Endothelial cell of umbilical vein (primary cell): ENCODE measurements at regions not wholly inside any gene's neighbourhood (a gene's known extent, or its start where the extent isn't known, plus 50 kb on each side); places are given as distances from the start of the nearest gene placed in this dataset.

Experiments
- BruUV-seq: library from RNA; stranded (reverse); fragments of 400-500 nt; replicated peaks from 2 replicates; lab custom pipeline; 2021; lab: Mats Ljungman, UMichigan
- CTCF ChIA-PET: fragments of 300-600, 350-600 bp; sonication (Branson Sonifier 250); formaldehyde crosslinking; loops from one replicate; lab custom pipeline; 2021; ENCODE audit warnings: antibody characterized with exemption, inconsistent platforms; lab: Charles Lee
- POLR2A ChIA-PET: fragments of 300-600, 350-600 bp; sonication (Branson Sonifier 250); formaldehyde crosslinking; loops from one replicate; lab custom pipeline; 2021; ENCODE audit warnings: antibody characterized with exemption, inconsistent platforms; lab: Charles Lee
- DNase-seq: peaks from one replicate; pipeline ENCODE4 v3.0.0-alpha.2; 2011; ENCODE audit warnings: low read depth, low spot score
- FAIRE-seq: peaks from 2 replicates; lab custom pipeline; 2011; peaks lifted over from hg19 to GRCh38; lab: Jason Lieb, UNC
- H2AFZ ChIP-seq: 2 replicates; pipeline ENCODE4 v1.6.0; 2012; ENCODE audit warnings: low read depth, low read length, control low read depth, inconsistent platforms
- H3K27ac ChIP-seq: 2 replicates; pipeline ENCODE4 v1.5.1; 2011; ENCODE audit warnings: low read depth, mild to moderate bottlenecking, control low read depth, low read length, moderate library complexity; ENCODE audit not compliant: insufficient read depth
- H3K27me3 ChIP-seq, 2 experiments: 2 replicates each; pipeline versions ENCODE4 v1.6.0 to v1.6.1; 2011; ENCODE audit warnings: low read length in 2 of 2, mixed read lengths in 1 of 2; ENCODE audit not compliant: control insufficient read depth in 2 of 2, insufficient read depth in 2 of 2
- H3K36me3 ChIP-seq, 2 experiments: 2 replicates in 1 of 2; 3 replicates in 1 of 2; pipeline ENCODE4 v1.5.1; 2011; ENCODE audit warnings: low read length in 2 of 2, mild to moderate bottlenecking in 1 of 2, moderate library complexity in 1 of 2; ENCODE audit not compliant: control insufficient read depth in 2 of 2, insufficient read depth in 2 of 2; ENCODE audit errors: extremely low read depth in 1 of 2
- H3K4me1 ChIP-seq: 3 replicates; pipeline ENCODE4 v1.5.1; 2011; ENCODE audit warnings: mild to moderate bottlenecking, low read length; ENCODE audit not compliant: control insufficient read depth, insufficient read depth; ENCODE audit errors: extremely low read depth
- H3K4me2 ChIP-seq: 2 replicates; pipeline ENCODE4 v1.6.1; 2011; ENCODE audit warnings: low read length, control low read depth, mixed read lengths; ENCODE audit not compliant: insufficient read depth
- H3K4me3 ChIP-seq, 3 experiments: fragments of 200-600 bp in 1 of 3; sonication (generic), shearing (Covaris generic) in 1 of 3; replicated peaks in 1 of 3; 2 replicates each; pipeline ENCODE4 v1.5.1; 2011 to 2016; ENCODE audit warnings: control low read depth in 3 of 3, low read length in 3 of 3, mild to moderate bottlenecking in 2 of 3, inconsistent platforms in 1 of 3, low read depth in 1 of 3, moderate library complexity in 1 of 3; ENCODE audit not compliant: insufficient read depth in 1 of 3
- H3K79me2 ChIP-seq: 2 replicates; pipeline ENCODE4 v1.6.0; 2012; ENCODE audit warnings: low read length, inconsistent platforms; ENCODE audit not compliant: control insufficient read depth, insufficient read depth
- H3K9ac ChIP-seq: replicated peaks from 2 replicates; pipeline ENCODE3; 2011; ENCODE audit warnings: low read length, control low read depth; ENCODE audit not compliant: insufficient read depth; ENCODE audit errors: extremely low read depth
- H3K9me1 ChIP-seq: replicated peaks from 3 replicates; pipeline ENCODE4 v1.6.0; 2011; ENCODE audit warnings: mild to moderate bottlenecking, low read length; ENCODE audit not compliant: control insufficient read depth, insufficient read depth; ENCODE audit errors: extremely low read depth
- H3K9me3 ChIP-seq: replicated peaks from 2 replicates; pipeline ENCODE4 v1.5.1; 2012; ENCODE audit warnings: low read length, inconsistent platforms; ENCODE audit not compliant: control insufficient read depth, insufficient read depth
- H4K20me1 ChIP-seq: replicated peaks from 2 replicates; pipeline ENCODE3; 2011; ENCODE audit warnings: mild to moderate bottlenecking, low read length; ENCODE audit not compliant: control insufficient read depth, insufficient read depth; ENCODE audit errors: extremely low read depth
- CTCF ChIP-seq, 2 donors: IDR thresholded peaks; 1 replicate in 1 of 2; 2 replicates in 1 of 2; pipeline ENCODE4 v1.5.1; 2011; ENCODE audit warnings: low read length in 2 of 2, mild to moderate bottlenecking in 2 of 2, moderate library complexity in 2 of 2, control low read depth in 1 of 2, inconsistent platforms in 1 of 2, low read depth in 1 of 2; ENCODE audit not compliant: insufficient read depth in 1 of 2; ENCODE audit errors: extremely low read depth in 1 of 2
- EZH2 ChIP-seq: IDR thresholded peaks from 2 replicates; pipeline ENCODE4 v1.6.1; 2012; ENCODE audit warnings: borderline replicate concordance, low read depth, mild to moderate bottlenecking, moderate library complexity, low read length, inconsistent platforms; ENCODE audit not compliant: severe bottlenecking
- FOS ChIP-seq: IDR thresholded peaks from 2 replicates; pipeline ENCODE4 v1.6.1; 2011; ENCODE audit warnings: mild to moderate bottlenecking, low read length, moderate library complexity, borderline replicate concordance; ENCODE audit not compliant: insufficient read depth
- GATA2 ChIP-seq: IDR thresholded peaks from 2 replicates; pipeline ENCODE4 v1.7.0; 2011; ENCODE audit warnings: low read depth, mild to moderate bottlenecking, moderate library complexity, mixed read lengths, low read length; ENCODE audit not compliant: insufficient read length, insufficient read depth
- JUN ChIP-seq: IDR thresholded peaks from 2 replicates; pipeline ENCODE4 v1.6.1; 2011; ENCODE audit warnings: borderline replicate concordance, low read depth; ENCODE audit not compliant: insufficient read length, insufficient read depth
- MAX ChIP-seq: IDR thresholded peaks from 2 replicates; pipeline ENCODE4 v1.6.1; 2011; ENCODE audit not compliant: insufficient read depth, insufficient read length
- MYC ChIP-seq: IDR thresholded peaks from one replicate; pipeline ENCODE4 v1.6.1; 2011; ENCODE audit warnings: mild to moderate bottlenecking, low read depth, low read length
- POLR2A ChIP-seq: IDR thresholded peaks from 2 replicates; pipeline ENCODE4 v1.6.1; 2012; ENCODE audit warnings: low read depth, mild to moderate bottlenecking, control low read depth, low read length
- POLR2AphosphoS5 ChIP-seq: IDR thresholded peaks from 2 replicates; pipeline ENCODE4 v1.6.1; 2012; ENCODE audit warnings: low read depth, mild to moderate bottlenecking, control low read depth, low read length, moderate library complexity; ENCODE audit not compliant: insufficient read depth
- dilution Hi-C: fragments of 300-500 bp; cut with MboI; formaldehyde crosslinking; loops from one replicate; pipeline ENCODE4 v1.15.0; 2019; ENCODE audit warnings: low sequenced_read_pairs; ENCODE audit not compliant: extremely low pct_ligation_motif_present
- intact Hi-C: fragments of 100-400 bp; cut with micrococcal nuclease; formaldehyde crosslinking; loops from one replicate; pipeline ENCODE4 v1.10.0; 2022

- FAIRE-seq, result no peak
- H3K27me3 ChIP-seq, result no peaks in the 10 kb centered on the region
- H3K9me3 ChIP-seq, result no peaks in the 10 kb centered on the region
- no TSS peak for BruUV-seq
- H2AFZ ChIP-seq, result no peak overlapping the region
- ChIA-PET POLR2A (no interaction called here), CTCF (interaction anchor here (1.1 kb wide), 1 partner anchor 69 kb away, joined by 3 read pairs; no protein-coding TSS in a partner anchor)
- no peaks in the 10 kb centered on the region for H3K9me1 ChIP-seq
- DNase-seq, result no peak
- no peak overlapping the region for H3K4me3 ChIP-seq
- no peak overlapping the region for H3K9ac ChIP-seq
- intact Hi-C loops, result no loop called here
- no peaks in the 10 kb centered on the region for H3K79me2 ChIP-seq
- dilution Hi-C loops, result no loop called here
- H3K36me3 ChIP-seq, result no peaks in the 10 kb centered on the region
- no peak overlapping the region for H3K4me2 ChIP-seq
- H3K27ac ChIP-seq, result no peak overlapping the region
- no peaks in the 10 kb centered on the region for H4K20me1 ChIP-seq
- no peaks in the 10 kb centered on the region for H3K4me1 ChIP-seq
- no peak for TF ChIP-seq MYC
- TF ChIP-seq POLR2AphosphoS5, result no peak
- no peak for TF ChIP-seq GATA2
- no peak for TF ChIP-seq POLR2A
- TF ChIP-seq MAX, result no peak
- no peak for TF ChIP-seq FOS
- TF ChIP-seq EZH2, result no peak
- no peak for TF ChIP-seq CTCF (IDR thresholded peaks at IDR 0.05; ENCODE audit: extremely low read depth in 1 of 2, insufficient read depth in 1 of 2, low read depth in 1 of 2, low read length in 2 of 2)
- TF ChIP-seq JUN, result no peak
Observed at GRCh38 chr6:152879681-152880080, 103.2 kb downstream of the FBXO5 start.
